GM18868 (cell line): ENCODE measurements at regions not wholly inside any gene's neighbourhood (a gene's known extent, or its start where the extent isn't known, plus 50 kb on each side); places are given as distances from the start of the nearest gene placed in this dataset.
"Not testable (repeated sequence)": the region's sequence is repeated elsewhere in the genome, so short reads cannot be mapped to it uniquely, and the experiment has no call there.

Experiments used
- ATAC-seq: cut with Tn5 transposase; IDR thresholded peaks from one replicate; pipeline ENCODE4 v1.9.1; 2021; ENCODE audit warnings: mild to moderate bottlenecking, moderate library complexity; ENCODE audit not compliant: unreplicated experiment

GRCh38 chr17:21550031-21550430 is 142.3 kb upstream of the KCNJ18 start:
- not testable (repeated sequence) for ATAC-seq

DNA sequence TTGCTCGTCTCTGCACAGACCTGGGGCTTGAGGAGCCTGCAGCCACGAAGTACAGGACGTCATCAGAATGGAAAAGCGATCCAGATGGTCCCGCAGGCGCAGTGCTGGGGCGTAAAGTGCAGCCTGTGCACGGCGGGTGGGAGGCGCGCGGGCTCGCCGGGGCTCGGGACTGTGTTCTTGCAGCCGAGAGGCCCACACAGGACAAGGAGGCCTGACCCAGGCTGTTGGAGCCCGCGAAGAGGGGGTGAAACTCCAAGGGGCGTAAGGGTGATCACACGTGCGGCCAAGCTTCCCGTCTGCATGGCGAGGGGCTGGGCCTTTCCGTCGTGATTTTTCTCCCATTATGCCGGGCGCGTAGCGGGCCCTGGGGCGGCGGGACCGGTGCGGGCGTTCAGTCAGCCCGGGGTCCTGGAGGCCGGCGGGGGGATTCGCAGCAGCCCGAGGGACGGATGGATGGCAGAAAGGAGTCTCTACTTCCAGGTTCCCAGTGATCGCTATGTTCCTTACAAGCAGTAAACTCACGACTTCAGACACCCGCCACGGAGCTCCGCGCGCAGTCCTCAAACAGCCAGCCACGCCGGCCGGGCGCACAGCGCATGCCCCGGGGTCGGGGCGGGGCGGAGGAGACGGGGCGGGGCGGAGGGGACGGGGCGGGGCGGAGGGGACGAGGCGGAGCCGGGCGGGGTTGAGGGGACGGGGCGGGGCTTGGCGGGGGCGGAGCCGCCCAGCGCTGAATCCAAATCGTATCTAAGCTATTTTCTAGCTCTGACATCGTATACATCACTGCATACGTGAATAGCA is 141.0 kb upstream of the KCNJ18 start:
- ATAC-seq = peak; percentile 82

- ATAC-seq = not testable (repeated sequence)
Observed at GRCh38 chr17:21558921-21559320, 133.4 kb upstream of the KCNJ18 start.

DNA sequence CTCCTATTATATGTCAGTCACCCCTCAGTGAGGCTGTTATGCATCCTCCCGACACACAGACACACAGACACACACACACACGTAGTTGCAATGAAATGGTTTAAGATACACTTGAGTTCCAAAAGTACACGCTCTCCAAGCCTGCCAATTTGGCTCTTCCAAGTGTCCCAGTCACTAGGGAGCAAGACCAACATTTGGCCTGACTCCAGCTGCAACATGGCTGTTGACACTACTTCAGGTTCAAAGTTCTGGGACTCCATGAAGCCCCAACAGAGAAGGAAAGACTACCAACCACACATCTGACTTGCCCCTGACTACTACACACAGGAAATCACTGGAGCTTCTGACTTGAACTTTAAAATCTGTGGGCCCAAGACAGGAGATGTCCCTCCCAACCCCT is 128.1 kb upstream of the KCNJ18 start:
- ATAC-seq = no peak

DNA sequence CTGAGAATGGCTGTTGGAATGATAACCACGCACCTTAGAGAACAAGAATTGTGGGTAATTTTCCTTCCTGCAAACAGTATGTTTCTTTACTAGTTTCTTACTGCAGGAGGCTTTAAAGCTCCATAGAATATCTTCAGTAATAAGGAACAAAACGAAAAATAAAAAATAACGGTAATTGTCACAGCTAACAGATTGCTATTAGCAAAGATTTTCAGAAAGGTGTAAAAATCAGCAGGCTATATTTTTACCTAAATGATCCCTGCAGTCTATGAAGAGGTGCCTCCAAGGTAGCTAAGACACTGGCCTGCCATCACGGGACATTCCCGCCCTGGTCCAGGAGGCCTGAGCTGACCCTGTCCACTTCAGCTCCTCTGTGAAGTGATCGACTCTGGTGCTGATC is 127.6 kb upstream of the KCNJ18 start:
- ATAC-seq = not testable (repeated sequence)

DNA sequence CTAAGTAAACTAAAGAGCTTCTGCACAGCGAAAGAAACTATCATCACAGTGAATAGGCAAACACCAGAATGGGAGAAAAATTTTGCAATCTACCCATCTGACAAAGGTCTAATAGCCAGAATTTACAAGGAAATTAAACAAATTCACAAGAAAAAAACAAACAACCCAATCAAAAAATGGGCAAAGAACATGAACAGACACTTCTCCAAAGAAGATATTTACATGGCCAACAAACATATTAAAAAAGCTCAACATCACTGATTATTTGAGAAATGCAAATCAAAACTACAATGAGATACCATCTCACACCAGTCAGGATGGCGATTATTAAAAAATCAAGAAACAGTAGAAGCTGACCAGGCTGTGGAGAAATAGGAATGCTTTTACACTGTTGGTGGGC is 121.9 kb upstream of the KCNJ18 start:
- not testable (repeated sequence) for ATAC-seq

DNA sequence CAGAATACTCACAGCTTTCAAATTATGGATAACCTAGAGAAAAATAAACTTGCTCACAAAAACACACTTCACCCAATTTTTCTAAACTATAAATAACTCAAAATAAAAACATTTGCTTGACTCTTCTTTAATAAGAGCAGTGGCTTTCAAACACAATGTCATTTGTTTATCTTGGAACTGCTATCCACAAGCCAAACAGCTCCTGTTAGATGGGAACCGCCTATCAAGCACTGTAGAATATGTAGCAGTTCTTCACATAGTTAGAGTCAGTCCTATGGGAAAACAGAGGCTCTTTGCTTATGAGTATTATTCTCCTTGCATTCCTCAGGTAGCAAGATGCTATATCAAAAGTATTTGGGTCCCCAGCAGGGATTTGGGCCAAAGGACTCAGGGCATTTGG is 120.2 kb upstream of the KCNJ18 start:
- not testable (repeated sequence) for ATAC-seq

DNA sequence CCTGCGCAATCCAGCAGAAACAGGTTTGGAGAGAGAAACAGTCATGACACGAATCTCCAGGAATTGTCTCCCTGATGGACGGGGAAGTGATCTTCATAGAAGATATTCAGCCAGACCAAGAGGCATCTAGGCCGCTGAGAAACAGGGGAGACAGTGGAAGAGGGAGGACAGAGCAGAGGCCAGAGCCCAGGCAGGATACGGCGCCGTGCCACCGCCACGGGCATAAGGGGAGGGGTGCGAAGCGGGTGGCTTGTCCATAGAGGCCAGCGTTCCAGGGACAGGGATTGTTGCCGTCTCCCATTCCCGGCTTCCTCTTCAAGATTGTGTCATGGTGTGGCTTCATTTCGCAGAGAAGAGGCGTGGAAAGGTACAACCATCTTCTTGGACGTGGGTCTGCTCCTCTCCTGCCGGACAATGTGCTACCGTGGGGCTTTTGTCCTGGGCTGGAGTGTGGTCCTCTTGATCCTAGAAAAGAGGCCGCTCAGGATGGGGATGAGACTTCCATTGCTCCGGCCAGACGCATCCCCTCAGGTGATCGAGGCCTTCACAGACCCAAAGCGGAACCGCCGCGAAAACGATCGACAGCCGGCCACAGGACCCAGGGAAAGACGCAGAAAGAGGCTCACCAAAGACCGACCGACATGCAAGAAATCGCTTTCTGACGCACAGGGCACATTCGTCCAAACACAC is 118.9 kb upstream of the KCNJ18 start:
- ATAC-seq = not testable (repeated sequence)

DNA sequence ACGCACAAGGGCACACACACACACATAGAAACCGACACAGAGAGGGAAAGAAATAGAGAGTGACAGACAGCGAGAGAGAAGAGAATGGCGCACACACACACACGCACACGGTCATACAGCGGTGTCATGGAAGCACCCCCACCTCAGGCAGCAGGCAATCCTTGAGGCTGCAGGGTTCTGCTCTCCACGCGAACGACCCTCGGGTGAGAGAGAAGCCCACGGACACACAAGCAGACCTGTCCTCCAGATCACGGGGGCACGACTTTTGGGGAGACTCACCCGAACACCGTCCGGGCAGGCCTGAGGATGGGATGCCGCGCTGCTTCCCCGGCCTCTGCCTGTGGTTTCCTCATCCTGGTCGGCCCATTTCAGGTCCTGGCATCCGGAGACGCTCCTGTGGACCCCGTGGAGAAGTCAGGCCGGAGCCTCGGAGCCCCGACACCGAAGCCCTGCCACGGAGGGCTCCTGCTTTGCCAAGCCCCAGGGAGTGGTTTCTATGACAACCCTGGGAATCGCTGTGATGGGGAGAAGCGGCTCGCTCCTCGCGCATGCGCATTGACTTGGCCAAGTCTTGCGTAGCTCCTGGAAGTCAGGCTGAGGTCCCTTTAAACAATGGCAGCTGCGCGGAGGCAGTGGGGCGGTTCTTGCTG is 118.2 kb upstream of the KCNJ18 start:
- no peak for ATAC-seq

- not testable (repeated sequence) for ATAC-seq
Observed at GRCh38 chr17:21574611-21575255, 117.6 kb upstream of the KCNJ18 start.

DNA sequence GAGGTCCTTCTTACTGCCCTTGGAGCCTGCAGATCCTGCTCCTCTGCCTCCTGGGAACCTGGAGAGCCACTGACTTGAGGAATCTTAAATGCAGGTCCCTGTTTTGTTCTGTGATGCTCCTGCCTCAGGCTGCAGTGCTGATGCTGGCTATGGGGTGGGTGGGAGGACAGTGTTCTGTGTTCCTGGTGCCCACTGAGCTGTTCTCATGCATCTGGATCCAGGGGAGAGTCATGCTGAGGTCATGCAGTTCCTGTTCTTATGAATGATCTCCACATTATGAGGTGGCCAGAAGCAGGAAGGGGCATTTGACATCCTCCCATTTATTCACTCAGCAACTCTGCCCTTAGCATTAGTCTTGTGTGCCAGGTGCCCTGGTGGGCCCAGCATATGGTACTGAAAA is 113.5 kb upstream of the KCNJ18 start:
- ATAC-seq = not testable (repeated sequence)

GRCh38 chr17:21592774-21593173 is 99.5 kb upstream of the KCNJ18 start:
- no peak for ATAC-seq

- not testable (repeated sequence) for ATAC-seq
Observed at GRCh38 chr17:21593452-21594105, 98.7 kb upstream of the KCNJ18 start.

GRCh38 chr17:21595086-21595485 is 97.2 kb upstream of the KCNJ18 start:
- ATAC-seq = no peak

DNA sequence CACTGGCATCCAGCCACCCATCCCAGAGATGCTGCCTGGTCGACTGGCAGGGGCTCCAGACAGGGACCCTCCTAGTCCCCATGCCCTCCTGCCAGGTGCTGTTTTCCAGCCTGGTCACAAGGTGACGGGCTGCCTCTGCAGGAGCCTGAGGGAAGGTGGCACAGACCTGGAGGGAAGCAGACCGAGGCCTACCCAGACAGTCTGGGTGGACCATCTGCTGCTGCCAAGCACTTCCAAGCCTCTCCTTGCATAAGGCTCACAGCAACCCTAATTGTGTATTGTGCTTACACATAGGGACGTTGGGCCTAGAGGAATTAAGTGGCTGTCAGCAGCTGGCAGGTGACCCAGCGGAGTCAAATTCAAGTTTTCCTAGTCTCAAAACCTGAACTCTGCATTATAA is 90.1 kb upstream of the KCNJ18 start:
- ATAC-seq = no peak

GRCh38 chr17:21603292-21603691 is 89.0 kb upstream of the KCNJ18 start:
- not testable (repeated sequence) for ATAC-seq

DNA sequence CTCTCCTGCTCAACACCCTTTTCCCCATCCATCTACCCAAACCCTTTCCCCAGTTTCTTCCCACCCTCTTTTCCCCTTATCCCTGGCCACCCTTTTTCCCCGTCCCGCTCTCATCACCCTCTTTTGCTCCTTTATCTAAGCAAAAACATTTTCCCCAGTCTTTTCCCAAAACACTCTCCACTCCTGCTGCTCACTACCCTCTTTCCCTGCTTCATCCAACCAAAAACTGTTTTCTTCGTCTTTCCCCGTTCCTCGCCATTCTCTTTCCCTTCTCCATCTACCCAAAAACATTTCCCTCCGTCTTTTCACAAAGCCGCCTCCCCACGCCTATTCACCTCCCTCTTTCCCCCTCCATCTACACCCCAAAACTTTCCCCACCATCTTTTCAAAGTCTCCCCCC is 80.9 kb upstream of the KCNJ18 start:
- ATAC-seq = not testable (repeated sequence)

- ATAC-seq = not testable (repeated sequence)
Observed at GRCh38 chr17:21612123-21613070, 79.9 kb upstream of the KCNJ18 start.

- no peak for ATAC-seq
Observed at GRCh38 chr17:21613071-21613429, 79.3 kb upstream of the KCNJ18 start.

DNA sequence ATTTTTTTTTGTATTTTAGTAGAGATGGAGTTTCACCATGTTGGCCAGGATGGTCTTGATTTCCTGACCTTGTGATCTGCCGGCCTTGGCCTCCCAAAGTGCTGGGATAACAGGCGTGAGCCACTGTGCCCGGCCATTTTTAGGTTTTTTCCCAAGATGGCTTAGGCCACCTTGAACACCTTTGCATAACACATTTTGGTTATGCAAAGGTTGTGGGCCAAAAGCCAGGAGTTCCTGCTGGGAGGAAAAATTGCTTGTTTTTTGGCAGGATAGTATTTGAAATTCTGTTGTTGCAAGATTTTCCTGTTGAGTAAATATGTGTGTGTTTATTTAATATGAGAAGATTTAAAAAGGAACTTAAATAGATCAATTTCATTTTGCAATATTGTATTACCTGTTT is 65.3 kb upstream of the KCNJ18 start:
- ATAC-seq = not testable (repeated sequence)
